Smooth muscle cell of the brain vasculature (primary cell): ENCODE measurements at regions not wholly inside any gene's neighbourhood (a gene's known extent, or its start where the extent isn't known, plus 50 kb on each side); places are given as distances from the start of the nearest gene placed in this dataset.

Experiments
- DNase-seq: peaks from one replicate; pipeline ENCODE4 v3.0.0-alpha.2; 2012; ENCODE audit warnings: low read depth, low spot score

DNA sequence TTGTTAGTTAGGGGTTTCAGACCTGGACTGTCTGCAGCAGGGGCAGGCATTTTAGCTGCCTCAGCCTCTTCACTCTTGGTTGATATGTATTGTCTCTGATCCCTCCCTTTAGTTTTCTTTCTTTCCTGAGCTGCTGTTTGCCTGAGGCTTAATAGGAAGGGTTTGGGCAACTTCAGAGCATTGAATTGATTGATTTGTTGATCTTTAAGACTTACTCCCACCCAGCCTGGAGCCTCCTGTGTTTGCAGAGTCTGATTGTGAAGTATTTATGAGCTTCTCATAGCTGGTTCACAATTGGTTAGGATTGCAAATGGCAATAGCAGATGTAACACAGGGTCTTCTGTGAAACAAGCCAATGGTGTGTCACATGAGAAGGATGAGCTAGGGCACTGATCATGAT, 671.8 kb upstream of the SEMA6A start:
- no peak for DNase-seq

DNA sequence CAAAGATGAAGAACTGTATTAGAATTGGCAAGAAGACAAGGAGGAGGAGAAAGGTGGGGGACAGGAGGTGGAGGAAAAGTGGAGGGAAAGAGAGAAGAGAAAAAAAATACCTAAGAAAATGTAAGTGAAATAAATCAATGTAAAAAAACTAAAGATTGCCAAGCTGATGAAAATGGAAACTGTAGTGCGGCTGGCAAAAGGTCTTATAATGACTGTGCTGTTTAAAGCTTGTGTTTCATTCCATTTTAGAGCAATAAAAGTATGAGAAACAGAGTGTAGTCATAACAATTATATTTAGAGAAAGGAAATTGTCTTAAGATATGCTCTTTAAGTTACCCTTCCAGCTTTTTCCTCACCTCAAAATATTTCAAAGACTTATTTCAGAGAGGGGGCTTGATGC, 670.5 kb upstream of the SEMA6A start:
- DNase-seq: no peak

DNA sequence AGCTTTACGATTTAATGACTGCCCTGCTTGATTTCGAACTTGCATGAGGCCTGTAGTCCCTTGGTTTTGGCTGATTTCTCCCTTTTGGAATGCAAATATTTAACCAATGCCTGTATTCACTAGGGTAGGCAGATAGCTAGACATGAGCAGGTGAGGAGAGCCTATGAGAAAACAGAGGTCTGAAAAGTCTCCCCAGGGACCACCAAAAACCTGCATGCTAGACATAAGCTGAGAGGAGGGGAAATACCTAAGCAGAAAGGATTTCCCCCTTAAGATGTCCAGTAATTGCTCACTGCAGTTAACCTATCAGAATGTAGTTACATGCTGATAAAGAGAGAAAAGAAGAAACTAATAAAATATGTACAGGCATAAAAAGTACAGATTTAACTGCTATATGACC, 667.4 kb upstream of the SEMA6A start:
- DNase-seq: no peak

DNA sequence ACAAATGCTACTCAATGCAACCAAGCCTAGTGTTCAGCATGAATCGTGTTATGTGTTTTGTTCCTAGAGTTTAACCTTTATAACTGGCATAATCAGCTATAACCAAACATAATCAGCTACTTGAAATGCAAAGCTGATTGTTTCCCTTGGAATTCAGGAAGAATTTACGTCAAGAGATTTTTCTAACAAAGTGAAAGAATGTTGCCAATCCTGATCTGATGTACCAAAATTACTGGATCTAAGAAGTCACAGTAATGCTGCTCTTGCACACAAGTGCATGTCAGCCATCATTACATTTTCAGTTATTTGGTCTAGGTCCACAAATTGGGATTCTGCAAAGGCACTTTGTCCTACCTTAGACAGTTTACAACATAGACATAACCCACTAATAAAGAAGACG, 662.3 kb upstream of the SEMA6A start:
- no peak for DNase-seq

GRCh38 chr5:117235786-117236185, 661.2 kb upstream of the SEMA6A start:
- no peak for DNase-seq

- DNase-seq: no peak
Observed at GRCh38 chr5:117230375-117230774, 655.8 kb upstream of the SEMA6A start.

DNA sequence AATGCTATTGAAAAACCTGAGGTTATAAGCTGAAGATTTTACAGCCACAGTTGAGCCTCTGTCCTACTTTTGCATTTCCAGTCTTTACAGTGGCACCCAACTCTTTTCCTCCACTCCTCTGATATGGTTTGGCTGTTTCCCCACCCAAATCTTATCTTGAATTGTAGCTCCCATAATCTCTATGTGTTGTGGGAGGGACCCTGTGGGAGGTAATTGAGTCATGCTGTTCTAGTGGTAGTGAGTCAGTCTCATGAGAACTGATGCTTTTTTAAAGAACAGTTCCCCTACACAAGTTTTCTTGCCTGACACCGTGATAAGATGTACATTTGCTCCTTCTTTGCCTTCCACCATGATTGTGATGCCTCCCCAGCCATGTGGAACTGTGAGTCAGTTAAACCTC, 646.1 kb upstream of the SEMA6A start:
- no peak for DNase-seq

GRCh38 chr5:117218789-117219188, 644.2 kb upstream of the SEMA6A start:
- no peak for DNase-seq

DNA sequence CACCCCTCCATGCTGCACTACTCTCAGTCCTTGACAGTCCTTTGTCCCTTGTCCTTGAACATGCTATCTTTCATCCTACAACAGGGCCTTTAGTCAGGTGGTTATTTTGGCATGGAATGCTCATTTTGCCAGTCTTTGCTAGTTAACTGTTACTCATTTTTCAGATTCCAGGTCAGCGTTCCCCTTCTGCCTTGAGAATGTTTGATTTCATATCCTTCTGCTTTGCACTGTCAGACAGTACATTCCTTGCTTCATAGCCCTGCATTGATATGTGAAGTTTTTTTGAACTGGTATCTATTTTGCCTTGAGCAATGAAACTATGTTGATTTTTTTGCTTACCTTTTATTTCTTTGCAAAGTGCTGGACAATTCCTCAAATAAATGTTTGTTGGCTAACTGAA, 638.2 kb upstream of the SEMA6A start:
- no peak for DNase-seq

DNA sequence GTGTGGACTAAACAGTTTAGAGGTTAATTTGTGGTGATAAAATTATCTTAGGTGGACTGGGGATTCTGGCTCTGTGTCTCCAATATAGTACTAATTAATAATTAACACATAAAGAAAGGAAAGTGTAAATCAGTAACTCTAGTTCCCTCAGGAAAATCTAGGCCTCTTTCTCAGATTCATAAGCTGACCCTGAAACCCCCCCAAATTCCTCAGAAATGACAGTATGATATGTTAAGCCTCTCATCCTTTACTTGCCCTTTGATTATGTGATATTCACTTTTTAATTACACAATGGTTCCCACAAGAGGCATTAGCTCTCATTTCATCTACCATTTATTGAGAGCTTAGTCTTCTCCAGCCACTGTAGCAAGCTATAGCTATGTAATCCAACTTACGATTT, 636.2 kb upstream of the SEMA6A start:
- no peak for DNase-seq

DNA sequence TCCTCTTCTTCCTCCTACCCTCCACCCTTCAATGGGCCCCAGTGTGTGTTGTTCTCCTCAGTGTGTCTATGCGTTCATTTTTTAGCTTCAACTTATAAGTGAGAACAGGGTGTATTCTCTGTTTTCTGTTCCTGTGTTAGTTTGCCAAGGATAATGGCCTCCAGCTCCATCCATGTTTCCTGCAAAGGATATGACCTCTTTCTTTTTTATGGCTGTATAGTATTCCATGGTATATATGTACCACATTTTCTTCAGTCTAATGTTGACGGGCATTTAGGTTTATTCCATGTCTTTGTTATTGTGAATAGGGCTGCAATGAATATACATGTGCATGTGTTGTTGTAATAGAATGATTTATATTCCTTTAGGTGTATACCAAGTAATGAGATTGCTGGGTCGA, 634.9 kb upstream of the SEMA6A start:
- no peak for DNase-seq

GRCh38 chr5:117207088-117207668, 632.6 kb upstream of the SEMA6A start:
- no peak for DNase-seq

DNA sequence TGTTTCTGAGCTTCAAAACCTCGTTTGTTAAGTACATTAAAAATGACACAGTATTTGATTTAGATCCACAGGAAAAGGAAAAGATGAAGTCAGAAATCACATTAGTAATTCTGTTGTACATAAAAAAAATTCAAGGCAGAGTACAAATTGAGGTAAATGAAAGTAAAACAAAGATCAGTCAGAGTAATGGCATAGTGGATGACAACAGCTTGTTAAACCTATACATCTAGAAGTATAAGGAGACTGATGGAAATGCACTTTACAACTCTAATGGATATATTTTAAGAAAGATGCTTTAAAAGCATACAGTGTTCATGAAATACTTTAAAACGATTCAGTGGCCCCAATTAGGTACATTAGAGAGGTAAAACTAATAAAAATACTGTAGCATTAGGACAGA, 631.3 kb upstream of the SEMA6A start:
- no peak for DNase-seq

GRCh38 chr5:117204926-117205869, 630.6 kb upstream of the SEMA6A start:
- DNase-seq: no peak

DNA sequence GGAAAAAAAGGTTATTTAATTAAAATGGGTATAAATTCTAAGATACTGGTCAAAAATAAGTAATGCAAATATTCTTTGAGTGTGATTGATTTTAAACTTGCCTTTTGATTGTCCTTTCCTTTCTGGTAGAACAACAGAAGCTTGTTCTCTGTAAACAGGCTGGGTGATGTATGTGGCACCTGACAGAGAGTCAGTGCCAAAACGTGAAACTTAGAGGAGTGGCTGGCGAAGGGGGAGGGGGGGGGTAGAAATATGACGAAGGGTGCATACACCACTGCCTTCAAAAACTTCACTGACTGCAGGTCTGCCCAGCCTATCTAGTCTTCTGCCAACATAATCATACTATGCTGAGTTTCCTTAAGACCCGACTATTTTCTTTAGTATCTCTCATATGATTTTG, 629.8 kb upstream of the SEMA6A start:
- no peak for DNase-seq

DNA sequence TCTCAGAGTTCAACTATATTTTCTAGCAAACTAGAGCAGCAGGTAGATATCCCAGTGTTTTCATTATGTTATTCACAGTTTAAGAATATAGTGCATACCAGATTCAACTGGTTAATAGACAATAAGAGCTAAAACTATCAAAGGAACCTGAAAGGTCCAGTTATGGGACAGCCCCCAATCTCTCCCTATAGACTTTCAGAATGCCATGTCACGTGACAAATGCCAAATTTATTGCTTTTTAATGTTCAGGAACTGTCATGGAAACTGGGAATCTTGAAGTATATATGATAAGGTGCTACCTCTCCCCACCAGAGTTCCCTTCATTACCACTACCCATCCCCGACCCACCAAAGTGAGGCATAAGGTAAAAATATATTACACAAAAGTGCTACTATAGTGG, 629.0 kb upstream of the SEMA6A start:
- no peak for DNase-seq

- DNase-seq: no peak
Observed at GRCh38 chr5:117201001-117201400, 626.4 kb upstream of the SEMA6A start.

- no peak for DNase-seq
Observed at GRCh38 chr5:117195076-117195475, 620.5 kb upstream of the SEMA6A start.

DNA sequence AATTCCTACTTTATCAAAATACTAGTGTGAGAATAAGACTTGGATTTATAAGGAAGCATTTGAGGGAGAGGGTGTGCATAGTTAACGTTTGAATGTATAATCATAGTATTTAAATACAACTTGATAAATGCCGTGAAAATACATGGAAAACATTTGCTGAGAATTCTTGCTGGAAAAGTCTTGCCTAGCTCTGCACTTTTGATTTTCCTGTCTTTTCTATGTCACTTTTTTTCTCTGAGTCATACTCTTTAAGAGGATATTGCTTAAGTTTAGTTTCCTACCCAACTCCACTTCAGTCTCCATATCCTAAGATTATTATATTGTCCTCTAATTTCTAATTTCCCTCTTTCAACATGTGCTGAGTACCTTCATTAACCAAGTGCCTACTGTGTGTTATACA, 616.6 kb upstream of the SEMA6A start:
- no peak for DNase-seq

- DNase-seq: no peak
Observed at GRCh38 chr5:117189784-117190183, 615.2 kb upstream of the SEMA6A start.

DNA sequence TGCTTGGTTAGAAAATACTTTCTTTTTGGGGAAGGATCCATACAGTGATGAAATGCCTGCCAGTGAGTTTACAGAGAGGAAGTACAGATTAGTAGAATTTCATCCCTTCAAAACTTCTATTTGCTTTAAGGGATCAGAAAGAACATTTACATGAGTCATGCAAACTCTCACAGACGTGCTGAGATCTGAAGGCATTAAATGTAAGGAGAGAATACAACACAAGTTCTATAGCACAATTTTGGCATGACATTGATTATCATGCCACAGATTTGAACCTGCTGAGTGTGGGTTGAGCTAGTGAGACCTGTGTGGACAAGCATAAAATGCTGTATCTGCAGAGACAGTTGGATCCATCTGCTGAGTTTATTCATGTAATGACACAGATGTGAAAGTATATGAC, 613.6 kb upstream of the SEMA6A start:
- DNase-seq: no peak

DNA sequence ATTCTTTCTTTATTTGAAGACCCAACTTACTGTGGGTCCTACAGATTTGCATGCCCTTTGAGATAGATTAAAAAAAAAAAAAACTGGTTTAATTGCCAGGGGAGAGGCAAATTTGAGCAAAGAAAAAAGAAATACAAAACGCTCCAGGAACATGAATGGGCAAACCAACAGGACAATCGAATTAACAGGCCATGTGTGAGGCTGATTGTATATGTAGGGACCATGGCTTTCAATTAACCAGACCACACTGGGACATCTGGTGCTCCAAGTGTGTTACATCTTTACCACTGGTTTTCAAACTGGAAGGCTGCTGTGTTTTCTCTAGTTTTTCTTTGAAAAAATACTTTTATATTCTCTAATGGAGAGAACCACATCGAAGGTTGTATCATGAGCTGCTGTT, 612.1 kb upstream of the SEMA6A start:
- DNase-seq: no peak

- no peak for DNase-seq
Observed at GRCh38 chr5:117183326-117183725, 608.7 kb upstream of the SEMA6A start.
